ENCODE measurements at regions not wholly inside any gene's neighbourhood (a gene's known extent, or its start where the extent isn't known, plus 50 kb on each side); places are given as distances from the start of the nearest gene placed in this dataset.
"Not testable (repeated sequence)": the region's sequence is repeated elsewhere in the genome, so short reads cannot be mapped to it uniquely, and the experiment has no call there.

DNA sequence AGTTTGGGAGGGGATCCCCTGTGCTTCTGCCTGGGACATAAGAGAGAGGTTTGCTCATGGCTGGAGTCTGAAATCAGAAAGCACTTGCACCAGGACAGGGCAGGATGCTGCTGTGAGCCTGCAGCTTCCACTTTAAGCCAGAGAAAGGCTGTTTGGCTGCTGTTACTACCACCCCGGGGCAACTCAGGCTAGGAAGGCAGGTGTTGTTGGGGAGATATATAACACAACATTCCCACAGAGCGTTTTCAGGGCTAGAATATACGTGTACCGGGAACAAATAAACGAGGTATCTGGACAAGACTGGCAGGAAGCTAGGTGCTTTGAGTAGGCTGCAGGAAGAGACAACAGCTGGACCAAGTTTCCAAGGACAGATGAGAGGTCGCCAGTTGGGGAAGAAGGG lies 313.3 kb upstream of the CCL2 start:
- no peak for DNase-seq (ENCODE audit: low read depth, low spot score)

DNA sequence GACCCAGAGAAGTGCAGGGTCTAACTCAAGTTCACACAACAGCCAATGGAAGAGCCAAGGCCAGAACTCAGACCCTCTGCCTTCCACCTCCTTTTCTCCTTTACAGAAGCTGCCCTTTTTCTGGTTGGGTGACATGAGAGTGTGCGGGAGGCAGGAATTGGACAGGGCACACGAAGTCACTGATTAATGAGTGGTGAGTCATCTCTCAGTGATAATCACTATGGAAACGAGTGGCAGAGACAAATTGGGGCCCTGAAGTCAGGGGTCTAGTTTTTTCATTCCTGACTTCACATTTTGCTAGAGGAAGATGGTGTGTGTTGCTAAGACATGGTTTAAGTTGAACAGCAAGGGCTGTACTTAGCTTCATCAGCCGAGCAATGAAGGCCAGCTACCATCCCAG lies 312.7 kb upstream of the CCL2 start:
- DNase-seq (ENCODE audit: low read depth, low spot score): no peak

DNA sequence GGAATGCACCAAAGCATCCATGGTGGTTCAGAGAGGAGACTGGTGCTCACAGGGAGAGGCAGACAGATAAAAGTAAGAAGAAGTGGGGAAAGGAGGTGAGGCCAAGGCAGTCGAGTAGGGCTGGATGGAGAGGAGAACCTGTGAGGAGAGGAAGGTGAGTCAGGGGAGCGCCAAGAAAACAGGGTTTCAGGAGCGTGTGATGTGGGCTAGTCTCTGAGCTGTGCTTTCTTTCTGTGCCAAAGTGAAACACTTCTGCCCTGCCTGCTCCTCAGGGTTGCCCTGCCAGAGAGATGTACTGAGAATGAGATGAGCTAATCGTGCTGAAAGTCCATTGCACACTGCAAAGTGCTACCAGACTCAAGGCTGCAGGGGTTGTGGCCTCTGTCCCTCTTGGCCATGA lies 310.7 kb upstream of the CCL2 start:
- no peak for DNase-seq (ENCODE audit: low read depth, low spot score)

DNA sequence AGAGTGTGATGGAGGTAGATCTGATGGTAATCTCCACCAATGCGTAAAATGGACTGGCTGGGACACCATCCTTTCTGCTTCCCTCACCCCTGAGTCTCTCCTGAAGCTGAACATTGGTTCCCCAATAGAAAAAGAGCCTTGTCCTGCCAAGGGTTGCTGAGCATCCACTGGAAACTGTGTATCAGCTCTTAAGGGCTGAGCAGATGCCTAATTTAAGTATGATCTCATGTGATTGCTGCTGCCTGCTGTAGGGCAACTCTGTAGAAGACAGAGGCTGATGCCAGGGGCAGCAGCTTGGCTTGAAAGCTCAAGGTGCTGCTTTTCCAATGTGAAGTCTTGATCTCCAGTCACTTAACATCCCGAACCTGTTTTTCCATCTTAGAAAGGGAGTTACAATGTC lies 310.3 kb upstream of the CCL2 start:
- no peak for DNase-seq (ENCODE audit: low read depth, low spot score)

DNA sequence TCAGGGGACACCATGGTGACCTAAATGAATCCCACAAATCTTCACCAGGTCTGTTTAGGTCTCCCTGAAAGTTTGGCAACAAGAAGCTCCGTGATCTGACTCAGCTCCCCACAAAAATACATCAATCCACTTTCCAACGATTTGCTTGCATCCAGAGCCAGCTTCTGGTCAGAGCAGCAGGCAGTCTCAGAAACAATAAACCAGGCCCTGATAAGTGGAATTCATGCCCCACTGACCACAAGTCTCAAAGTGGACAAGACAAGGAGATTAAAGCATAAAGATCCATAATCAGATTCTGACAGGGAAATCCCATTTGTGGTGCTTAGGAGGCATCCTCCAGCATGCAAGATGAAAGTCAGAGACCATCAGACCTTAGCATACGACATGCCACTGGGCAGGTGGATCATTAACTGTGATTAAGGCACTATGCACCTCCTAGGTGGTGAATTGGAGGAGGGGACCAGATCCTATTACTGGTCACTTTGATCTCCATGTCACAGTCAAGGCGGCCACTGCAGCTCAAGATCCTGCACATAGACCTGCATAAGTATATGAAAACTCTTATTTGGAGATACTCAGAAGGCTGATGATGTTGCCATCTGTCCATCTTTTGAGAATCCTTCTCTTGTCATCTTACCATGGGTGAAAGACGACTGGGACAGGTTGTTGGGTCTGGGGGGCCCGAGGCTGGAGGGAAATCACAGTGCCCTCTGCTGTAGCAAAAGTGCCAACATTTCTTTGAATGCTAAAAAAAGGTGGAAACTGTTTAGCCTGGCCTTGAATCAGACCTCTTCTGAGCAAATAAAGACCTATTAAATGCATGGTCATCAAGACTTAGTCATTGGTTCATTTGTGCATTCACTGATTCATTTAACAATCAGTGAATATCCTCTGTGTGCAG lies 309.2 kb upstream of the CCL2 start:
- DNase-seq (ENCODE audit: low read depth, low spot score): no peak

DNA sequence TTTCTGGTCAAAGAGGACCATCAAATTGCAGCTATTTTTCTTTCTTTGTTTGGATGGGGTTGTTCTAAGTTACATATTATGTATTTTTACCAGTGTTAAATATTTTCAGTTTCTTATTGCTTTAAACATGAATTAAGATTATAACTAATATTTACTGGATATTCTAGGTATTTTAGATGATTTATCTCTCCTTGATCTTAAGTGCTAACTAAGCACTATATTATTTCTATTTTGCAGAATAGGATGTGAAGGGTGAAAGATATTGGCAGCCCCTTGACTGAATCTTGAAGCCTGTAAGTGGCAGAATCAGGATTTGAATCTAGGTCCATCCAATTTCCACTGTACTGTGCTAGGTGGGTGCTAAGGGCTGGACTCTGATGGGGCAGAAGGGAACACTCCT lies 307.3 kb upstream of the CCL2 start:
- DNase-seq (ENCODE audit: low read depth, low spot score): no peak

DNA sequence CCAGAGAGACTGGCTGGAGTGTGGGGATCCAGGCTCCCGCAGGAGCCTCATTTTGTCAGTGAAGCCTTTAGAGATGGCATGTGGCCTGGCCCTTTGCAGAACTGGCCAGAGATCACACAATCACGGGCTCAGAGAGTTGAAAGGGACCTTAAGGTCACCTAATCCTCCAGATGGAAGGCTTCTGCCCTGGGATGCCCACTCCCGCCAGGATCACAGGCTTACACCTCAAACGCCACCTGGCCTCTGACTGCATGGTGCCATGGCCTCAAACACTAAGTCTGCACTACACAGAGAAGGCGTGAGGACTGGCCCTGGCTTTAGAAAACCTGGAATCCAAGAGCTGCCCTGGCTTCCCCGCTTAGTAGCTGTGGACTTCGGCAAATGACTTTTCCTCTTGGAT lies 306.8 kb upstream of the CCL2 start:
- no peak for DNase-seq (ENCODE audit: low read depth, low spot score)

DNA sequence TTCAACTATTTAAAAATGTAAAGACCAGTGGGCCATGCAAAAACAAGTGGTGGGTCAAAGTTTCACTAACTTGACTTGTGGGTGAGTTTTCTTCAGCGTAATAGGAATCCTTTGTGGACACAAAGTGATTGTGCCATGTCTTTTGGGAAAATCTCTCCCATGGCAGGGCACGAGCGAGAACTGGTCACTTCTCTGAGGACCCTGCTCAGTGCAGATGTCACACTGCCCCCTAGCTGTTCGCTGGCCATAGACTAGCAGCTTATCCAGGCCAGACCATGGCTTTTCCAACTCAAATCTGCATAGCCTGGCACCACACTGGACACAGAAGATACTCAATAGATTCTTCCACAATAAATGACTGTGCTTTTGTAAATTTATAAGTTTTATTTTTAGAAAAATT lies 306.0 kb upstream of the CCL2 start:
- DNase-seq (ENCODE audit: low read depth, low spot score): no peak

DNA sequence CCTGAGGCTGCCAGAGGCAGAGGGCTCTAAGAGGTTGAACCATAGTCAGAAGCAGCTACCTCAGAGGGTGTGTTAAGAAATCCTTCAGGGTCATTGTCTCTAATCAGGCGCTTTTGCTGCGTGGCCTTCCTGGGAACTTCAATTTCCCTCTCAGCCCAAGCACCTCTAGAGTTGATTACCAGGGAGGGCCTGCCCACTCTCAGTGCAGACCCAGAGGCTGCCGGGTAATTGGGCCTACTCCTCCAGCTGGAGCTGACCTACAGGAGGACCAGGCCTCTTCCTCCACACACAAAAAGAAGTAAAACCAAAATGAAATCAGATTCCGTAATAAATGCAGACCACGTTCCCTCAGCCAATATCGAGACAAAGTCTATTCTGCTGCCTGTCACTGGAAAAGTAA lies 305.0 kb upstream of the CCL2 start:
- no peak for DNase-seq (ENCODE audit: low read depth, low spot score)

DNA sequence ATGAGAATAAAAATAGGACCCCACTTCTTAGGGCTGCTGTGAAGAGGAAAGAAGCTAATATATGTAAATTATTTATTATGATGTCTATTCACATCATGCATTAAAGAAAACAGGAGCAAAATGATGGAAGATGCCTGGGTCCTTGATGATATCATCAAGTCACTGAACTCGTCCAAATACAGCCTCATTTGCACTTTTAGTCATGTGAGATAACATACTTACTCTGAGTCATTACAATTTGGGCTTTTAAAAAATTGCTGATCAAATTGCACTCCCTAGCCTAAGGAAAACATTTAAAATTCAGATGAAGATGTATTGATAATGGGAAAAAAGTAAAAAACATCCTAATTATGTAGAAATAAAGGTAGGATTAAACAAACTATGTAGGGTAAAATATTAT lies 302.7 kb upstream of the CCL2 start:
- DNase-seq (ENCODE audit: low read depth, low spot score): no peak

DNA sequence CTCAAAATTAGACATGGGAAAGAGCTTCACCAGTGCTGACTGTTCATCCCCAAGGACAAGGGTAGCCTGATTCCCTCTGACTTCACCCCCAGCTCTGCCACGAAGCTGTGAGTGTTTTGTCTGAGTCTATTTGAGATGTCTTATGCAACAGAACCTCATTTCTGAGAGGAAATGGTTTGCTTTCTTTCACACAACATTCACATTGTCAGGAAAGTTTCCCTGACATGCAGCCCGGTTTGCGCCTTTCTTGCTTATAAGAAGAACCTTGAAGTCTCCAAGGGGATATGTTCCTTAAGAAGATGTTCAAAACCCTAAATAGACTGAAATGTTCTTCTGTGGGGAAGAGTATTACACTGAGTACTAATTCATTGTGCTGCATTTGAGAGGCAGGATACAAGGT lies 300.5 kb upstream of the CCL2 start:
- no peak for DNase-seq (ENCODE audit: low read depth, low spot score)

DNA sequence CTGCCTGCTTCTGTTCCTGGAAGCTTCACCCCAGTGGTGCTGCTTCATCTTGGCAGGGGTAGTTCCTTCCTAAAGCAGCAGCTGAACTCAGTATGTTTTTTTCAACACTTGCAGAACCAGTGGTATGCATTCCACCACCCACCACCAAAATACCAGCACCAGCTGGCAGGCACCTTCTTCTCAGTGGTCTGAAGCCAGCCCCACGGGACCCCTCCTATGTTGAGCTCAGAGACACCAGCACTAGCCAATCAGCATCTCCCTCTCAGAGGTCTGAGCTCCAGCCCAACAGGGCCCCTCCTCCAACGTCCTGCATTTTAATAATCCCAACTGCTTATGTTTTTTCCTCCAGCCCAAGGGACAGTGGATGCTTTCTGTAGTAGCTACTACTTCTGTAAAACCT lies 299.6 kb upstream of the CCL2 start:
- no peak for DNase-seq (ENCODE audit: low read depth, low spot score)

DNA sequence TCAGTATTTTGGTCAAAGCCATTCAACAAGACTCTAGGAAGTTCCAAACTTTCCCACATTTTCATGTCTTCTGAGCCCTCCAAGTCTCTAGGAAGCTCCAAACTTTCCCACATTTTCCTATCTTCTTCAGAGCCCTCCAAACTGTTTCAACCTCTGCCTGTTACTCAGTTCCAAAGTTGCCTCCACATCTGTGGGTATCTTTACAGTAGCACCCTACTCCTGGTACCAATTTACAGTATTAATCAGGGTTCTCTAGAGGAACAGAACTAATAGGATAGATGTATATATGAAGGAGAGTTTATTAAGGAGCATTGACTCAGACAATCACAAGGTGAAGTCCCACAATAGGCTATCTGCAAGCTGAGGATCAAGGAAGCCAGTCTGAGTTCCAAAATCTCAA lies 296.0 kb upstream of the CCL2 start:
- DNase-seq (ENCODE audit: low read depth, low spot score): not testable (repeated sequence)

DNA sequence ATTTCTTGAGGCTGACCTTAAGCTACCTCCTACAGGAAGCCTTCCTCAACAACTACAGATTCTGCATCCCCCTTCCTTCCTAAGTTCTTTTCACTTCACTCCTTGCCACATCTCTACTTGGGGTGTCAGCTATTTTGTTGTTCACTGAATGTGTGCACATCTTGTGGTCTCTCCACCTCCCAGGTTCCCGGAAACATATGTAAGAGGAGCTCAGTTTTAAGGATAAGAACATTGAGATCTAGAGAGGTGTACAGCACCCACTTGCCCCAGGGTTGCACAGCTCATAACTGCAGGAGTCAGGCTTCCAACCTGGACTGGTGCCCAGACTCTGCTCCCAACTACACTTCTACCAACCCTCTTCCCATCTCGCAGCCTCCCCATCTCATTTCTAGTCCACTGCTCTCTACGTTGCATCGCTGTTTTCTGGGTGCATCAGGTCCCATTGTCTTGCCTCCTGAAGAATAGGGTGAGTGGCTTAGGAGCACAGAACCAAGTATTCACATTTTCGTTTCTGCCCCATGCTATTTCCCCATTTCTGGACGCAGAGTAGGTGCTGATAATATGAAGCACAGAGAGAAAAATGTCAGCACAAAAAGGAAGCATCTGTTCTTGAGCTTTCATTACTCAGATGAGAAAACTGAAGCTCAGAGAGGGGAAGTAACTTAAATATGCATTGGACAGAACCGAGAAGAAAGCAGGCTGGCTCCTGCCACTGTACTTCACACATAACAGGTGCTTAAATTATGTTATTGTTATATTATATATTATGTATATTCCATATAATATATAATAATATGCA lies 292.0 kb upstream of the CCL2 start:
- DNase-seq (ENCODE audit: low read depth, low spot score): no peak

DNA sequence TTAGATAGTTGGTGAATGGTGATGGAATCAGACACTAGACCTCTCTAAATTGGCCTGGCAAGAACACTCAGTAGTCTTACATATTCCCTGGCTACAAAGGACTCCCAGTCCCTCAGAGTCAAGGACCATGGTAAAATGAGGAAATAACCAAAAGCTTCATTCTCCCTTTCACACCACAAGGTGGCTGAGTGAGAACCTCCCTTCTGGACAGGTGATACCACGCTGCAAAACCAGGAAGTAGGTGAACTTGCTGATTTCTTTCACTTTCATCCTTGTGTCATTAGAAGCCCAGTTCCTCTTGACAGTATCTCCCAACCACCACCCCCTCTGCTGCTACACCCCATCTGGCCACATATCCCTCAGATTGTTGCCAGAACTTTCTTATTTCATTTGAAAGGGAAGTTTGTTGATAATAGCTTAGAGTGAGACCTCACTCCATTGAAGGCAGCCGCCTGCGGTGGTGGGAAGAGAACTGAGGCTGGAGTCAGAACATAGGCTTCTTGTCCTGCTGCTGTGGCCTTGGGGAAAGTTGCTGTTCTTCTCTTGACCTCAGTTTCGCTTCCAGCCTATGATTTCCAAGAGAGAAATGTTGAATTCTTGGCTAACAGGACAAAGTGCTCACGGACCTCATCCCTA lies 290.6 kb upstream of the CCL2 start:
- no peak for DNase-seq (ENCODE audit: low read depth, low spot score)

DNA sequence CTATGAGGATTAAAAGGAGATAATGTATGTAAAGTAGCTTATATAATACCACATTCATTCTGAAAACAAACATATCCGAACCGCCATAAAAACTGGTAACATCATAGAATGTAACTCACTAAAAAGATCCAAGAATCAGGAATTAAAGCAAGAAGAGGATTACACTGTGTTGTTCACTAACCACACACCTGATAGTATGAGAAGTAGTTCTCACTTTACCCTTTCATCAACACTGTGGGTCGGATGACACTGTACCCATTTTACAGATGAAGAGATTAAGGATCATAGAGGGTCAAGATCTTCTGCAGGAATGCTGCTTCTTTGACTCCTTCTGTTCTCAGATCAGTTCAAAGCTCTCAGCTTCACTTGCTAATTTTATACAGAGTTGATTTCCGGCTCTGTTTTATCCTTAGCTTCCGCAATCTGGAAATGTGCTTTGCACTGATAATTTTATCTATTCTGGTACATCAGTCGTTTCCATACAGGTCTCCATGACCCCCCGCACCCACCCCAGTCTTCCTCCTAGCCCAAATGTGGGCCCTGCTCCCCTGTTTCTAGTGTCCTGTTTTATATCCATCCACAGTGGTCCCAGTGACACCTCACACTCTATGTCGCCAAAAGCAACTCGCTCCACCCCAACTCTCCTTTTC lies 288.6 kb upstream of the CCL2 start:
- DNase-seq (ENCODE audit: low read depth, low spot score): no peak

DNA sequence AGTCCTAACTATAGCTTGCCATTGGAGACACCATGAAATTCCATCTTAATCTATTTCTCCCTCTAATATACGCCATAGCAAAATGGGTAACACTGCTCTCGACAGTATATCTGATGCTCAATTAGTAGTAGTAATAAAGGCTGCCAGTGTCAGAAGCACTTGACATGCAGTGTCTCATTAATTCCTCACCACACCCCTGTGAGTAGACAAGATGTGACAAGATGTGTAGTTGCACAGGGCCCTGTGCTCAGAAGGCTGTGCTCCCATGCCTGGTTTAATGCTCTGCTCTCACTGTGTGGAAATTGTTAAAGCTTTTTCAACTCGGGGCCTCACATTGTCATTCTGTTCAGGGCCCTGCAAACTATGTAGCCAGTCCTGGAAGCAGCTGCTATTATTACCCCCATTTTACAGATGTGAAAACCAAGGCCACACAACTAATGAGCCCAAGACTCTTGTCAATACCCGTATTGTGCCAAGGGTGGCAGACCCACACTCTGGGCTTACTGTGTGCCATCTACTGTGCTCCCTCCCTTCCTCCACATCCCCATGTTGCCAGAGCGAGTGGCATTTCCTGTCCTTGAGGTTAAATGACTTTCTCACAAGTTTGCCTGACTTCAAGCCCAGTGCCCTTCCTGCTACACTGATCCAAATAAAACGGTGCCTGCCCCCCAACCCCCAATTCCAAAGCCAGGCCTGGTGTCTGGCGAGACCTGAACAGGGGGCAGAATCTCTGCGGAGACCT lies 287.3 kb upstream of the CCL2 start:
- DNase-seq (ENCODE audit: low read depth, low spot score): no peak

DNA sequence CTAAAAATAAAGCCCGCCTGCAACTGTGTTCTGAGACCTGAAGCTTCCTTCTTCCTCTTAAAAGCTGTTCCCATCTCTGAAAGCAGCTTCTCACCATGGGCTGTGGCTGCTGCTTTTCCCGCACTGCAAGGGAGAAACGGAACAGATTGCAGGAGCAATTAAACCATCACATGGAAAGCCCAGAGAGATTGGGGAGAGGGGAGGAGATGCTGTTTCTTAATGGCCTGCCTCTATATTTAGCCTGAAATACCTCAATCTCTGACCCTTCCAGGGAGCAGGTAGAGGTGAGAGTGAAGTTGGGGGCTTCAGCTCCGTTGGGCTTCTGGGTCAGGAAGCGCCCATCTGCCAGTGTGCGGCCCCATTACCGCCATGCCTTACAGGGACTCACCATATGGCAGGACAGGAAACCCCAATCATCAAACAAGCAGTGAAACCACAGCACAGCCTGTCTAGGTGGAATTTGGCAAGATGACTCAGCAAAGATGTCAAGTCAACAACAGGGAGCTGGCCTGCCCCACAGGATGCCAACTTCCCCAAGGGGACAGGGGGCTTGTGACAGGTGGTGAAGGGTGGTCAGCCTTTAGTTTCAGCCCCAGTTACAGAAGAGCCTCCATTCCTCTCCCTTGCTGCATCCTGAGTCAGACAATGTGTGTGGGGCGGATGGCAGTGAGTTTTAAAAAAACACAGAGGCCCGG lies 286.6 kb upstream of the CCL2 start:
- DNase-seq (ENCODE audit: low read depth, low spot score): no peak

DNA sequence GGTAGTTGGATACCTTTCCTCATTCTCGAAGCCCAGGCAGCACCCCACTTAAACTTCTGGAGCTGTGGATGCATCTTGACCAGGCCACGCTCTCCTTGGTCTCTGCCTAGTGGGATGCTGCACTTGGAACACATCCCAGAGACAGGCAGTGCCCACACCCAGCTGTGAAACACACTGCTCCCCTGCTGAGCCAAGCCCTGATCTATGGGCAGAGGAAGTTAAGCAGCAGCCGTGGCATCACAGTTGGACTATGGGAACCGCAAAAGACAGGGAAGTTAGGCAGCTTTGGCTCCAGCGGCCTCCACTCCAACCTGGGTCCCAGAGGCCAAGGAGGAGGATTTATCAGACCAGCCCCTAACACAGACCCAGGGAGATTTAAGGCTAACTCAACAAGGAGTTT lies 284.8 kb upstream of the CCL2 start:
- DNase-seq (ENCODE audit: low read depth, low spot score): no peak

DNA sequence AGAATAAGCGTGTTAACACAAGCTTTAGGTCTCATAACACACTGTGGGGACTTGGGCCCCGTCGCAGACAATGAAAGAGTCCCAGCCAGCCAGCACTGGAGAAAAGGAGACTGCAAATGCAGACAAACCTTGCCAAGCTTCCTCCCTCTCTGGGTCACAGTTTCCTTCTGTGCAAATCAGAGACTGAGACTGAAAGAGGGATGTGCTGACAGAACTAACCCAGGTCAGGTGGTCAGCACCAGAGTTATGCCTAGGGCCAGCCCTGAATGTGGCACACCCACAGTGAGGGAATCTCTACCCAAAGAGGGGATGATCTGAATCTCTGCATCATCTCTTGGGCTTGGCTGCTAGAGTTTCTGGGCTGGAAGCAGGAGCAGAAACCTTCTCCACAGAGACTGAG lies 282.3 kb upstream of the CCL2 start:
- no peak for DNase-seq (ENCODE audit: low read depth, low spot score)

DNA sequence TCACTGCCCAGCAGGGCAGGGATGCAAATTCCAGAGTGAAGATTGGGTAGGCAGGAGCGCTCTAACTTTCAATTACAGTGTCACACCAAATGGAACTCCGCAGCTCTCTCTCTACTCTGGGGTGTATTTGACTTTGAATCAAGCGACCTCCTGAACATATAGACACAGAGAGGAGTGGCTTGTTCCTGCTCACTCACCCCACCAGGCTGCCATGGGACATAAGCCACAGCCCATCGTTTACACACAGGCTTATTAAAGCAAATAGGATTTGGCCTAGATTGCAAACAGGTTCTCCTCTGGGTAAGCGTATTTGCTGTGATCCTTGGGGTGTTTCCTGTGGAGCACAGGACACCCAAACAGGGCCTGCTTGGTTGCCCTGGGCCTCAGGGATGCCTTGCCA lies 281.6 kb upstream of the CCL2 start:
- no peak for DNase-seq (ENCODE audit: low read depth, low spot score)
